ENCODE measurements at regions not wholly inside any gene's neighbourhood (a gene's known extent, or its start where the extent isn't known, plus 50 kb on each side); places are given as distances from the start of the nearest gene placed in this dataset.

DNA sequence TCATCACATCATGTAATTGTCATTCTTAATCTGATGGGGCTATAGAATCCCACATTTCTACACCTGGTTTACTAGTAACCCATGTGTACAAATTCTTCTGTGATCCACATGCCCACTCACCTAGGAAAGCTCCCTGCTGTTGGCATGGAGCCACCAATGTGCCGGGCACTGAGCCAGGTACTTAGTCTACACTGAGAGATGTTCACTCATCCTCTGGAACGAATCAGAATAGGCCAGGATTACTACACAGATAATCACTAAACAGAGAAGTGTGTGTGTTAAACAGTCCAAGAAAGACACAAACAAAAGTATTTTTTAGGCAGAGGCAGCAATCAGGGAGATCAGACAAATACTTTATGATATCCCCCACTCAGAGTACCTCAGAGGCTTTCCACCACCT lies 193.2 kb upstream of the VGLL2 start:
- no peak overlapping the region for H3K27ac ChIP-seq
- TF ChIP-seq POLR2A (IDR thresholded peaks at IDR 0.05), result no peak
- TF ChIP-seq, protein P1, sequence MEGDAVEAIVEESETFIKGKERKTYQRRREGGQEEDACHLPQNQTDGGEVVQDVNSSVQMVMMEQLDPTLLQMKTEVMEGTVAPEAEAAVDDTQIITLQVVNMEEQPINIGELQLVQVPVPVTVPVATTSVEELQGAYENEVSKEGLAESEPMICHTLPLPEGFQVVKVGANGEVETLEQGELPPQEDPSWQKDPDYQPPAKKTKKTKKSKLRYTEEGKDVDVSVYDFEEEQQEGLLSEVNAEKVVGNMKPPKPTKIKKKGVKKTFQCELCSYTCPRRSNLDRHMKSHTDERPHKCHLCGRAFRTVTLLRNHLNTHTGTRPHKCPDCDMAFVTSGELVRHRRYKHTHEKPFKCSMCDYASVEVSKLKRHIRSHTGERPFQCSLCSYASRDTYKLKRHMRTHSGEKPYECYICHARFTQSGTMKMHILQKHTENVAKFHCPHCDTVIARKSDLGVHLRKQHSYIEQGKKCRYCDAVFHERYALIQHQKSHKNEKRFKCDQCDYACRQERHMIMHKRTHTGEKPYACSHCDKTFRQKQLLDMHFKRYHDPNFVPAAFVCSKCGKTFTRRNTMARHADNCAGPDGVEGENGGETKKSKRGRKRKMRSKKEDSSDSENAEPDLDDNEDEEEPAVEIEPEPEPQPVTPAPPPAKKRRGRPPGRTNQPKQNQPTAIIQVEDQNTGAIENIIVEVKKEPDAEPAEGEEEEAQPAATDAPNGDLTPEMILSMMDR (IDR thresholded peaks at IDR 0.05), result no peak
- DNase-seq, result no peak
- H3K4me1 ChIP-seq, result no peaks in the 10 kb centered on the region
- H3K36me3 ChIP-seq, result no peaks in the 10 kb centered on the region
- no peak overlapping the region for H3K4me3 ChIP-seq
- no peaks in the 10 kb centered on the region for H3K9me3 ChIP-seq
- H3K27me3 ChIP-seq, result no peaks in the 10 kb centered on the region

DNA sequence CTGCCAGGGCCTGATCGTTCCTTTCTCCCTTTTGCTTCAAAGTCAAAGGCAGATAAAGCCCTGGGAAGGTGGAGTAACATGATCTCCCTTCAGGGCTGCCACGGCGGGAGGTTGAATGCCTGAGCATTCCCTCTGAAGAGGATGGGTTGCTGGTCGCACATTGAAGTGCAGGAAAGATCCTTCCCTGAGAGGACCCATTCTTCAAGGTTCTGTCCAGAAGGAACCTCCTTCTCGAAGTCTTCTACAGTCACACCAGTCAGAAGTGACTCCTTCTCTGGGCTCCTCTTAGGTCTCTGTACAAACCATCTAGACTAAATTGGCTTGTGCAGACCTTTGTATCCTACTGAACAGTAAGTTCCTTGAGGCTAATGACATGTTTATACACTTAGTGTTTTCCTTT lies 192.6 kb upstream of the VGLL2 start:
- no peaks in the 10 kb centered on the region for H3K4me1 ChIP-seq
- H3K9me3 ChIP-seq, result no peaks in the 10 kb centered on the region
- no peaks in the 10 kb centered on the region for H3K36me3 ChIP-seq
- no peak overlapping the region for H3K4me3 ChIP-seq
- no peak overlapping the region for H3K27ac ChIP-seq
- no peak for DNase-seq
- no peak for TF ChIP-seq POLR2A (IDR thresholded peaks at IDR 0.05)
- TF ChIP-seq, protein P1 (IDR thresholded peaks at IDR 0.05), result no peak
- H3K27me3 ChIP-seq, result no peaks in the 10 kb centered on the region

DNA sequence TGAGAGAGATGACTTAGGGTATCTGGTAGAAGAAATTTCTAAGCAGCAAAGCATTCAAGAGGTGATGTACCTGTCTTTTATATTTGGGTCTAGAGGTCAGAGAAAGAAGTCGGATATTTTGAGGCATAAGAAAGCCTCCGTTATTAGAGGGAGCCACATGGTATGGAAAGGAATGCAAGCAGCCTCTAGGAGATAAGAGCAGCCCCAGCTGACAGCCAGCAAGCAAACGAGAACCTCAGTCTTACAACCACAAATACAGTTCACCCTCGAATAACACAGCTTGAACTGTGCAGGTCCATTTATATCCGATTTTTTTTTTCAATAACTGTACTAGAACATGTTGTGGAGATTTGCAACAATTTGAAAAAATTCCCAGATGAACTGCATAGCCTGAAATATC lies 190.7 kb upstream of the VGLL2 start:
- Histone ChIP-seq H3K4me1 (no peaks in the 10 kb centered on the region), H3K4me3 (no peak overlapping the region), H3K27me3 (no peaks in the 10 kb centered on the region), H3K27ac (no peak overlapping the region), H3K36me3 (no peaks in the 10 kb centered on the region), H3K9me3 (no peaks in the 10 kb centered on the region)
- no peak for DNase-seq
- TF ChIP-seq POLR2A (IDR thresholded peaks at IDR 0.05), result no peak
- TF ChIP-seq, protein P1 (IDR thresholded peaks at IDR 0.05), result no peak

DNA sequence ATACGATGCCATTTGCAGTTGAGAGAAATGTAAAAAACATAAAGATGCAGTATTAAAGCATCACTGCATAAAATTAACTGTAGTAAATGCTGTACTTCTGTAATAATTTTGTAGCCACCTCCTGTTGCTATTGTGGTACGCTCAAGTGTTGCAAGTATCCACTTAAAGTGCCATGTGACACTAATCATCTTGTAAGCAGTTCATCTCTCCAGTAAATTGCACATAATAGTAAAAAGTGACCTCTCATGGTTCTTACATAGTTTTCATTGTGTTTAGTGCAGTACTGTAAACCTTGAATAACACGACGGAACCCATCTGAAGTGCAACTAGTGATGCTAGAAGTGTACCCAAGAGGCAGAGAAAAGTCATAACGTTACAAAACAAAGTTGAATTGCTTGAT lies 190.1 kb upstream of the VGLL2 start:
- Histone ChIP-seq H3K4me3 (no peak overlapping the region), H3K27me3 (no peaks in the 10 kb centered on the region), H3K27ac (no peak overlapping the region), H3K4me1 (no peaks in the 10 kb centered on the region), H3K9me3 (no peaks in the 10 kb centered on the region), H3K36me3 (no peaks in the 10 kb centered on the region)
- no peak for DNase-seq
- no peak for TF ChIP-seq POLR2A (IDR thresholded peaks at IDR 0.05)
- TF ChIP-seq, protein P1 (IDR thresholded peaks at IDR 0.05), result no peak

DNA sequence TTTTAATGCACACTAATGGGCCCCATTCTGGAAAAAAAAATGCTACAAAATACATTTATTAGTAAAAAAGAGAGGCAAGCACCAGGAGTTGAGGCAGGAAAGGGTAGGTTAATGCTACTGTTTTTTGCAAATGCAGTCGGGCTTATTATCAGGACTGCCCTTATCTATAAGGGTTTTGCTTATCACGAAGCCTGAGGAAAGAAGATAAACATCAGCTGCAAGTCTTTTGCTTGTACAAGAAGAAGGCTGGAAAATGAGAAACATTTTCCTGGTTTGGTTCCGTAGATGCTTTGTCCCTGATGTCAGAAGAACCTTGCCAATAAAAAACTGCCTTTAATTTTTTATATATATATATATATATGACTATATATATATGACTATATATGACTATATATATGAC lies 189.3 kb upstream of the VGLL2 start:
- Histone ChIP-seq H3K4me1 (no peaks in the 10 kb centered on the region), H3K4me3 (no peak overlapping the region), H3K36me3 (no peaks in the 10 kb centered on the region), H3K27ac (no peak overlapping the region), H3K27me3 (no peaks in the 10 kb centered on the region), H3K9me3 (no peaks in the 10 kb centered on the region)
- no peak for DNase-seq
- TF ChIP-seq POLR2A (IDR thresholded peaks at IDR 0.05), result no peak
- TF ChIP-seq, protein P1 (IDR thresholded peaks at IDR 0.05), result no peak

DNA sequence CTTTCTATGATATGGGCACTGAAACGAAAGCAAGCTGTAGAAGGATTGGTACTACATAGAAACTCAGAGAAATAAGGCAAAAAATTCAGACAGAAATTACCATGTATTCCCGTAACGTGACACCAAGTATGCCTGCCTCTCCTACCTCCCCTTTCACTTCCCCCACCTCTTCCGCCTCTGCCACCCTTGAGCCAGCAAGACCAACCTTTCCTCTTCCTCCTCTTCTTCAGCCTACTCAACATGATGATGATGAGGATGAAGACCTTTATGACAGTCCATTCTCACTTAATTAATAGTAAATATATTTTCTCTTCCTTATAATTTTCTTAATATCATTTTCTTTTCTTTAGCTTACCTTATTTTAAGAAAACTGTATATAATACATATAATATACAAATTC lies 188.1 kb upstream of the VGLL2 start:
- H3K4me1 ChIP-seq, result no peaks in the 10 kb centered on the region
- TF ChIP-seq, protein P1 (IDR thresholded peaks at IDR 0.05), result no peak
- TF ChIP-seq POLR2A (IDR thresholded peaks at IDR 0.05), result no peak
- no peaks in the 10 kb centered on the region for H3K27me3 ChIP-seq
- no peaks in the 10 kb centered on the region for H3K9me3 ChIP-seq
- no peak overlapping the region for H3K4me3 ChIP-seq
- H3K27ac ChIP-seq, result no peak overlapping the region
- H3K36me3 ChIP-seq, result no peaks in the 10 kb centered on the region
- DNase-seq, result no peak

Measured in Peyer's patch (tissue), 4 donors.